ENCODE measurements at regions not wholly inside any gene's neighbourhood (a gene's known extent, or its start where the extent isn't known, plus 50 kb on each side); places are given as distances from the start of the nearest gene placed in this dataset.
A peak's percentile ranks its signal among the peaks of the same experiment; 100 is the strongest.

DNA sequence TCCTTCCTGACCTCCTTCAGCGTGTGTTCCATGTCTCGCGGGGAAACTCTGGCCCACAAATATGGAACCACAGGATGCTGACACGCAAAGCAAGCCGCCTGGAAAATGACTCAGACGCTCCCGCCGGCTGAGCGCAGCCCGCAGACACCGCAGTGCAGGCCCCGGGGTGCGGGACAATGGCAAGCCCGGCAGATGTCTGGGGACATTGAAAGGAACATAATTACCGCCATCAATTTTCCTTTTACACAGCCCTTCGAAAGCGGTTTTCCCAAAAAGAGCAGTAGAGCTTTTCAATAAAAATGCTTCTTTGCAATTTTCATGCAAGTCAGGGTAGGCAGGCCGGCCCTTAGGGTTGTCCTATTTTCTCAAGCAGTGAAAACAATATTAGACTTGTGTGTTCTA, 159.2 kb upstream of the SH3BP4 start:
- Histone ChIP-seq H3K79me2 (ENCODE audit: control insufficient read depth in 1 of 2, insufficient read depth in 2 of 2, low read length in 2 of 2) (no peaks in the 10 kb centered on the region), H3K4ac (replicated peaks; ENCODE audit: insufficient read length, low read depth, low read length) (no peak overlapping the region), H2BK120ac (replicated peaks; ENCODE audit: low read depth, low read length) (no peak overlapping the region), H2AFZ (ENCODE audit: low read length) (no peak overlapping the region), H3K23ac (ENCODE audit: insufficient read length) (no peak overlapping the region), H3K36me3 (ENCODE audit: control insufficient read depth in 2 of 4, insufficient read depth in 4 of 4, low read length in 3 of 4) (no peaks in the 10 kb centered on the region), H3K18ac (ENCODE audit: extremely low read depth, low read length) (peak overlapping the region; percentile 36; the same call in 1 of the 2 replicates), H2BK15ac (ENCODE audit: low read length) (no peak overlapping the region), H3K27me3 (replicated peaks in 1 of 4; ENCODE audit: control insufficient read depth in 3 of 4, extremely low read depth in 1 of 4, insufficient read depth in 3 of 4, low read length in 3 of 4) (peaks cover 0 to 4% (median 2%) of the 10 kb centered on the region in 4 experiments; a peak in 2 of 7 replicates), H3K4me1 (replicated peaks in 1 of 4; ENCODE audit: control insufficient read depth in 3 of 4, insufficient read depth in 4 of 4, low read length in 3 of 4) (peaks cover 2 to 9% (median 2%) of the 10 kb centered on the region in 4 experiments; a peak in 6 of 7 replicates), H4K8ac (ENCODE audit: extremely low read depth, insufficient read depth, low read length) (no peak overlapping the region), H3K79me1 (ENCODE audit: low read depth, low read length) (no peaks in the 10 kb centered on the region), H3K4me2 (ENCODE audit: insufficient read depth in 1 of 2, low read depth in 2 of 2, low read length in 2 of 2) (peak overlapping the region in 1 of 2 experiments; percentile 15; a peak in 1 of 4 replicates), H3K9me3 (ENCODE audit: insufficient read depth in 2 of 2, low read depth in 1 of 2, low read length in 1 of 2) (no peaks in the 10 kb centered on the region), H3K9ac (replicated peaks in 1 of 4; ENCODE audit: extremely low read depth in 1 of 4, low read depth in 3 of 4, low read length in 3 of 4) (no peak overlapping the region), H2BK12ac (ENCODE audit: low read depth, low read length) (no peak overlapping the region), H3K23me2 (ENCODE audit: low read depth, low read length) (no peaks in the 10 kb centered on the region), H2BK20ac (ENCODE audit: low read length) (no peak overlapping the region), H2BK5ac (ENCODE audit: low read depth, low read length) (0 out of 2 replicates have a peak overlapping the region, but pooled peaks have one; percentile 26), H4K5ac (ENCODE audit: insufficient read length, low read depth, low read length) (no peak overlapping the region), H2AK5ac (ENCODE audit: low read depth, low read length) (no peak overlapping the region), H4K91ac (replicated peaks; ENCODE audit: insufficient read length, low read length) (no peak overlapping the region), H4K20me1 (replicated peaks in 1 of 2; ENCODE audit: control insufficient read depth in 1 of 2, insufficient read depth in 2 of 2, low read length in 2 of 2) (no peaks in the 10 kb centered on the region), H3K27ac (ENCODE audit: low read depth, low read length) (no peak overlapping the region), H3K14ac (ENCODE audit: insufficient read length) (no peak overlapping the region), H3K4me3 (ENCODE audit: extremely low read depth in 1 of 4, insufficient read depth in 2 of 4, low read depth in 3 of 4, low read length in 4 of 4) (peak overlapping the region in 1 of 4 experiments; percentile 1; a peak in 1 of 8 replicates), H3K56ac (replicated peaks; ENCODE audit: insufficient read length, low read depth, low read length) (no peak overlapping the region)
- POLR2A ChIA-PET (ENCODE audit: partially characterized antibody) = no interaction called here
- no peak for FAIRE-seq
- CTCF ChIA-PET (ENCODE audit: partially characterized antibody) = interaction anchor here (0.8 to 1.6 kb wide), 5 partner anchors 20 to 236 kb away, joined by 3 to 5 read pairs (median 4); no protein-coding TSS in a partner anchor
- 56% methylated on average over 18 of the region's 18 CpGs; no CpG with 5 or more reads in 1 of the 2 experiments for WGBS, 2 experiments (ENCODE audit: extremely low coverage in 1 of 2, insufficient coverage in 1 of 2, insufficient read length in 1 of 2, insufficient replicate concordance in 2 of 2, low coverage in 1 of 2, low lambda C conversion rate in 2 of 2, missing lambda C conversion rate in 1 of 2)
- peak in 1 of 2 experiments; percentile 57 for DNase-seq (ENCODE audit: low read depth in 1 of 2, low spot score in 2 of 2)
- TF ChIP-seq KDM5A (IDR thresholded peaks at IDR 0.05; ENCODE audit: low read length) = no peak
- no peak for TF ChIP-seq TAF1 (IDR thresholded peaks at IDR 0.05; ENCODE audit: low read depth, low read length)
- TF ChIP-seq SAP30 (IDR thresholded peaks at IDR 0.05; ENCODE audit: insufficient read depth, insufficient replicate concordance, low read length) = no peak
- TF ChIP-seq RNF2 (IDR thresholded peaks at IDR 0.05; ENCODE audit: borderline replicate concordance, low read depth, low read length, missing control alignments, poor library complexity, severe bottlenecking) = no peak
- no peak for TF ChIP-seq KDM4A (IDR thresholded peaks at IDR 0.05; ENCODE audit: low read depth, low read length, severe bottlenecking)
- TF ChIP-seq ASH2L (IDR thresholded peaks at IDR 0.05; ENCODE audit: low read length) = no peak
- no peak for TF ChIP-seq JUN (IDR thresholded peaks at IDR 0.05; ENCODE audit: low read depth, low read length)
- no peak for TF ChIP-seq MAFK (IDR thresholded peaks at IDR 0.05; ENCODE audit: low read depth, low read length)
- no peak for TF ChIP-seq SIX5 (IDR thresholded peaks at IDR 0.05; ENCODE audit: low read depth, low read length)
- no peak for TF ChIP-seq BCL11A (IDR thresholded peaks at IDR 0.05; ENCODE audit: low read depth in 2 of 2, low read length in 2 of 2)
- no peak for TF ChIP-seq BRCA1 (IDR thresholded peaks at IDR 0.05; ENCODE audit: low read depth, low read length)
- no peak for TF ChIP-seq JUND (IDR thresholded peaks at IDR 0.05; ENCODE audit: low read length)
- no peak for TF ChIP-seq FOSL1 (IDR thresholded peaks at IDR 0.05; ENCODE audit: insufficient read depth, low read depth, low read length)
- TF ChIP-seq RFX5 (IDR thresholded peaks at IDR 0.05; ENCODE audit: borderline replicate concordance, low read depth, low read length) = no peak
- no peak for TF ChIP-seq ZNF274 (IDR thresholded peaks at IDR 0.05; ENCODE audit: borderline replicate concordance, extremely low read depth, low read length)
